Middle frontal gyrus (tissue), 1 donor: ENCODE measurements at regions not wholly inside any gene's neighbourhood (a gene's known extent, or its start where the extent isn't known, plus 50 kb on each side); places are given as distances from the start of the nearest gene placed in this dataset.

Source experiments
- DNase-seq: peaks from one replicate; pipeline ENCODE4 v3.0.0-alpha.2; 2015; ENCODE audit warnings: low spot score; ENCODE audit errors: extremely low spot score

DNA sequence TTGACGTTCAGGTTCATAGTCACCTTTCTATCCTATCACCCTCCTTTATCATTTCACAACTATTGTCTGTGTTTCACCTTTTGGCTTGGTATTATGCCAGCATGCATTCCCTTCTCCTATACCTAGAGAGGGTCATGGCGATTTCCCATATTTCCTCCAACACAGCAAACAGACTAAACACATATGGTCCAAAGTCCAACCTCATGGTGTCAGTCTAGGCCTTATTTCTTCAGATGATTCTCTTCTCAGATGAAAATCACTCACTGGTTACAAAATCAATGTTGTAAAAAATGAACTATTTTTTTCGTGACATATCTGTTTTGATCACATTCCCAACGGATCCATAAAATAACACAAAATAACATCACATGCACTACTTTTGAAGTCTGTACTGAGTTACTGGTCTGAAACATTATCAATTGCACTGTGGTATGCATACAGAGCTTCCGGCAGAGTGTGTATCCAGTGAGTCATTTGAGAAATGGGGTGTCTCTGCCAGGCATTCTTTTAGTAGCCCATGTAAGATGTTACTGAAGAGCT, 204.8 kb upstream of the GALNT5 start:
- DNase-seq, result no peak

DNA sequence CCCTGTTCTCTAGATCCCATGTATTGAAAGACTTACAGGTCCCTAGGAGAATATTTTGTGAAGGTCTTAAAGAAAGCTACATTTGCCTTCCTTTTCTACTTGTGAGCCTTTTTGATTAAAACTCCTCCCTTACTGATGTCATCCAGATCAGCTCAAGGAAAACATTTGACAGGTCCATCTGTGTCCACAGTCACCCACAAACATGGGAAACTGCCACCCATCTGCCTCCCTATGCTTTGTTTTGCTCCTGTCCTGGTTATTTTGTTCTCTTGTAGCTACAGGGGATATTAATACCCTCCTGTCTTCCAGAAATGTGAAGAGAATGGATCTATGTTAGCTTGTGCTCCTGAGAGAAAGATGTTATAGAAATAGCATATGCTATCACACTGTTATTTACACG, 203.6 kb upstream of the GALNT5 start:
- no peak for DNase-seq

DNA sequence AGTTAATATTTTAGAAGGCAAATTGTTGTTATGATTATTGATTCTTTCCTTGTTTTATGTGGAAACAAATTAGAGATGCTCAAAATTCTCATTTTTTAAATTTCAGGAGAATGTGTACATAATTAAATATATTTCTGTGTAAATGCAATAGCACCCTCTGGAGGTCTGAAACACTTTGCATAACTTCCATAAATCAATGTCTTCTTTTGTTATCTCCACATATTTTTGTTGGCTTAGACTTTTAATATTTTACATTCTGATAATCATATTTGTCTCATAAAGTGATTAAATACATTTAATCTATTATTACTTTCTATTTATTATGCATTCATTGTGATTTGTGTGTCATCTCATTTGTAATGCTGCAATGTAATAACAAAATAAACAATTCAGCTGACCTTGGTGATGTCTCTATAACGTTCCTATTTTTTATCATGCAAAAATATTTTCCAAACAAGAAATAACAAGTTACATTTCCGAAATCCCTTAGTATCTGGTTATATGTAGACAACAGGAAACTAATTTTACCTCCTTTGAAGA, 201.8 kb upstream of the GALNT5 start:
- DNase-seq, result no peak

DNA sequence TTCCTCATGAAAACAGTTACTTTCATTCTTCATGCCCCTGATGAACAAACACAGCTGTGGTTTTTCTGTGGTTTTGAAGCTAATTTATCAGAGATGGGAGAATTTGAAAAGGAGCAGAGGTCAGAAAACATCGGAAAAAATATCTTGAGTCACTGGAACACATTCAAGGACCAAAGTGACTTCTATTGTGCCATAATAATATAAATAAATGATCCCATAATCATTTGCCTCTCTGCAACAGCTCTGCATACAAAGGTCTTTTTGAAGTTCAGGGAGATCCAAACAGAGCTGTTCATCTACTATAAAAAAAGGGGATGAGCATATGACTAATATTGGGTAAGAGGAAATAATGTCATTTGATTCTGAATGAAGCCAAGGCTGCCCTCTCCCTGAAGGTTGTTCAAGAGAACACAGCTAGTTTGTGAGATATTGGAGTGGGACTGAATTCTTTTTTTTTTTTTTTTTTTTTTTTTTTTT, 201.3 kb upstream of the GALNT5 start:
- no peak for DNase-seq

DNA sequence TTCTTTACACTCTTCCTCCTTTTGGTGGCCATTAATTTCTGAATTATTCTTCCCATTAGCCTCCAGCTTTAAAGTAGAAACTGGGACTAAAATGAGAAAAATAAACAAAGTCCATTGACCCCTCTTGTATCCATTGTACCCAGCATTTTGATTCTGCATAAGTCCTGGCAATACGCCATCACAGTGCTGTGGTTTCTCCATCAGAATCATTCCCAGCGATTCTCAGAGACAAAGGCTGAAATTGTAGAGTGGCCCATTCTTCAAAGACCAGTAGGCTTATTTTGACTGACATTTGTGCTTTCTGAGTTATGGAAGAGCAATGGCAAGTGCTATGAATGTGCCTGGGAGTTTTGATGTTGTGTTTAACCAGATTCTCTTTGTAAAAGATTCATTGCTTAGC, 199.3 kb upstream of the GALNT5 start:
- no peak for DNase-seq

DNA sequence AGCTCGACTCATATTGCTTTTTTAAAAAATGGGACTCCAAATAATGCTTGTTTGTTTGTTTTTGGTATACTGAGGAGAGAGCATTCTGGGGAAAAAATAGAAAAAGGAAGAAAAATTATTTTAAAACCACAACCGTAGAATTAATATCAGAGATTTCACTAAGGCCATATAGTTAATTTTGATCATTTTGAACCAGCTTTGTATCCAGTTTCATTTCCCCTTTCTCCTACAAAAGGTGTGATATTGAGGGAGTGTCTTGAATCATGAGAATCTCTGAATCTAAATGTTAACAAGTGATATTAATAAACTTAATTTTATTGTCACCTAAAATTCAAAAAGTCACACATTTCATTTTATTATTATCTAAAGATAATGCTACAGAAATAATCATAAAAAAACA, 198.5 kb upstream of the GALNT5 start:
- DNase-seq, result no peak

DNA sequence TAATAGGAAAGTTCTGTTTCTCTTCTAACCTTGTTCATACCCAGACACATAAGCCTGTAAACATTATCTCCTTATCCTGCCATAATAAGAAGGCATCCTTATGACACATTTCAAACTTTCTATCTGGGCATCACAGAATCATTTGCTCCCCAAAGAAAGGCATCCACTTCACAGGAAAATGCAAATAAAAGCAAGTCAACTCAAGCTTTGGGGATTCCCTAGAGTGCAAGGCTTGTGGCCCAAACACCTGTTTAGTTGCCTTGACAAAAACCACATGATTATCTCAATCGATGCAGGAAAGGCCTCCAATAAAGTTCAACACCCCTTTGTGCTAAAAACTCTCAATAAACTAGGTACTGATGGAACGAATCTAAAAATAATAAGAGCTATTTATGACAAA, 195.7 kb upstream of the GALNT5 start:
- DNase-seq, result no peak

DNA sequence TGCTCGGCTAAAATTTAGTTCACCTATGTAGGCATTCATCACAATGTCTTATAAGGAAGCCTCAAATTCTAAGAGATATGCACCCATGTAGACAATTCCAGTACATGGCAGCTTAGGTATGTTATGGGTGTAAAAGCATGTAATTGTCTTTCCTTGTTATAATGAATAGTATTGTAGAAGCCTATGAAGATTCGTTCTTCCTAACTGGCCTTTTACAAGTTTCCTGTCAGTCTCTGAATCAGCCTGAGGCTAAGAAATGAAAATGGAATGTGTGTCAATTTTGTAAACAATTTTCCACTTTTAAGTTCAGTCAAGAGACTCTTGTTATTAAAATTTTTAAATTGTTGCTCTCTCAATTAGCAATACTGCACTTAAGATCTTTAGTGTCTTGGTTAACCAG, 189.9 kb upstream of the GALNT5 start:
- DNase-seq, result no peak

DNA sequence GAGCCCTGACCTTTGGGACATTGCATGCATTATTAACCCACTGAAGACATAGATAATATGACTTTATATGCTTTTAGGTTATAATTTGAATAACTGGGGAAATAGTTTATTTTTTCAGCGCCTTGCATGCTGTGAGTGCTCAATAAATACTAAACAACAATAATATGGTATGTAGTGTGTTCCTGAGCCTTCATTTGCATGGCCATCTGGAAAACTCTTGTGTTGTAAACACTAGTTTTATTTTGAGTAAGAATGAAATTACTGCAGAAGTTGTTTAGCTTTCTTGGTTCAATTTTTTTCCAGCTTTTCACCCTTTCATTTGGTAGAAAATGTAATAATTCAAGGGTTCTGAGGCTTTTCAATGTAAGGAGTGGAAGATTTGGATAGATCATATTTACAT, 189.3 kb upstream of the GALNT5 start:
- DNase-seq, result no peak

DNA sequence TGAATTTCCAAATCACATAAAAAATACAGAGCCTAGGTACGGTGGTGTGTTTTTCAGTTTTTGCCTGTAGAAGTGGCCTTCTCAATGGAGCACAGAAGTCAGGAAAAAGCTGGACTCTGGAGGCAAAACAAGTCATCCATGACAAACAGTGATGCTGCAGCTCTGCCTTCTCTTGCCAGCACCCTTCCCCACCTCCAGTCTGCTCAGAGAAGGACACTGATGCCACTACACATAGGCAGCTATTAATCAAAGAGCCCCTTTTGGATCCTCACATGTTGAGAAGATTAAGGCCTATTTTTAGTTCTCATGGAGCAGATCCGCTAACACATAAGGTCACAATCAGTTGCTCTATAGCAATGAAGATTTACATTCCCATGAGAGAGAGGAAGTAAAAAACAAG, 181.6 kb upstream of the GALNT5 start:
- DNase-seq, result no peak

DNA sequence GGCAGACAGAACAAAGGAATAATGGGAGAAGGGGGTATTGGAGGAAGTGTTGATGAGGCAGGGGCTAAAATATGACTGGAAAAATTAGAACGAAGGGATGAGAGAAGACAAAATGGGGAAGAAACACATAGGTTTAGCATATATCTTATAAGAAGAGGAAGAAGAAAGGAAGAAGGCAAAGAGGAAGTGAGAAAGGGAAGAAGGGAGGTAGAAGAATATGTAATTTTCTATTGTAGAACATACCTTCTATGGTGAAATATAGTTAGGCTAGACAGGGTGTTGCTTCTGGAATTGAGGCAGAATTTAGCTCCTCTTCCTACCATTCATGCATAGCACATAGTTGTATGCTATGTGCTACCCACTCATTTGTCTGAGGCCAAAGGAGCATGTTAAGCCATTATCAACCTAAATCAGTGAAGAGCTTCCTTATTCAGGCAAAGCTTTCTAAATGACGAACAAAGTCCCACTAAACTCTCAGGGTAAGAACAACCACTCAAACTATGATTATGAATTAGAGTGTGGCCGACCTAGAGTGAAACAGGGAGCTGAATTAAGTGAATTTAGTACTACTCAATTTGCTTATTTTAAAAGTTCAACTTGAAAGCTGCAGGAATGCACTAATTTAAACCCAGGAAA, 180.9 kb upstream of the GALNT5 start:
- DNase-seq, result no peak

DNA sequence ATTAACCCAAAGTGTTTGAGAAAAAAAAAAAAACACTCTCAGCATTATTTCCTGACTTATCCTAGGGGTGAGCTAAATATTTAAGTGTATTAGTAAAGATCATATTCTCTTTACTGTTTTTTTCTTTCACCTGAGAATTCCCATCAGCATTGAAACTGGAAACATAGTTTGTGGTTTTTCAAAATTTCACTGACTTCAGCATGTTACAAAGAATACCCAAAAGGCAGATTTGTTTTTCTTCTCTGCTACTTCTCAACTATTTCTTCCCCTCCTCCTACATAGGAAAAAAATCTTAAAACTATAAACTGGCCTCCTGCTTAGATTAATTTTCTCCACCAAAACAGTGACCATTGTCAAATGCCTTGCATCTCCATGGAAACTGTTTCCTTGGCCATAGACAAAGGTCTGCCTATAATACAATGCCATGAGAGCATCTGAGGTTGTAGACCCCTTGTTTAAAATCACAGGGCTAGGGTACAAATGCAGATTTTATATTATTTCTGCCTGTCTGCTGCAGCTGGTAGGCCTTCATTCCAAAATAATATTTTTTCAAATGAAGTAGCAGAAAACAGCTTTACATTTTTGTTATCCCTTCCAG, 179.7 kb upstream of the GALNT5 start:
- DNase-seq, result no peak

DNA sequence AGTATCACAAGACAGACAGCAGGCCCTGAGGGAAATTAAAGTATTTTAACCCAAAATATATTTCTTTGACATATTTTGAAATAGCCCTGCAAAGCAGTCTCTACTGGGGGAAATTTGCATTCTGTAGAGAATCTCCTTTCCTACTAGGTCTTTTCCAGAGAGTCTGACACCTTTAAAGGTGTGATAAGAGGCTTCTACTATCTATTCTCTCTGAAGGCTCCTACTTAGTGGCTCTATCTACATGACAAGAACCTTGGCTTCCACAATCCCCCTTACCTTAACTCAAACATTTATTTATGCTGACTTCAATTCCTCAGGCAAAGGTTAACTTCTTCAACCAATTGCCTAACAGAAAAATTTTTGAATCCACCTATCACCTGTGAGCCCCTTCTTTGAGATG, 174.6 kb upstream of the GALNT5 start:
- no peak for DNase-seq

DNA sequence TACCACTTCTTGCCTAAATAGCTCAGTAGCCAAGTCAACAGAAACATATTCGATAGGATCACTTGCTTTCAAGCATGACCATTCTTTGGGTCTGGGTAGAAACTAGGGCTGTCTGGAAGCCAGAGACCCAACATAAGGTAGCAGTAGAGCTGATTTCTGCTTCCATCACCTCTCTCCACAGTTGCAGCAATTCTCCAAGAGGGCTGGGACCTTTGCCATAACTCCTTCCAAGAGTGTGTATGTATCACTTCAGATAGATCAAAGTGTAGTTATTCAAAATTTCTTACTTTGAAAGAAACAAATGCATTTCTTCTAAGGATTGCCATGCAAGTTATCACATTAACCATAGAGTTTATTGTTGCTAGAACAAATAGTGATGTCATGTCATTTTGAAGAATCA, 172.0 kb upstream of the GALNT5 start:
- no peak for DNase-seq

DNA sequence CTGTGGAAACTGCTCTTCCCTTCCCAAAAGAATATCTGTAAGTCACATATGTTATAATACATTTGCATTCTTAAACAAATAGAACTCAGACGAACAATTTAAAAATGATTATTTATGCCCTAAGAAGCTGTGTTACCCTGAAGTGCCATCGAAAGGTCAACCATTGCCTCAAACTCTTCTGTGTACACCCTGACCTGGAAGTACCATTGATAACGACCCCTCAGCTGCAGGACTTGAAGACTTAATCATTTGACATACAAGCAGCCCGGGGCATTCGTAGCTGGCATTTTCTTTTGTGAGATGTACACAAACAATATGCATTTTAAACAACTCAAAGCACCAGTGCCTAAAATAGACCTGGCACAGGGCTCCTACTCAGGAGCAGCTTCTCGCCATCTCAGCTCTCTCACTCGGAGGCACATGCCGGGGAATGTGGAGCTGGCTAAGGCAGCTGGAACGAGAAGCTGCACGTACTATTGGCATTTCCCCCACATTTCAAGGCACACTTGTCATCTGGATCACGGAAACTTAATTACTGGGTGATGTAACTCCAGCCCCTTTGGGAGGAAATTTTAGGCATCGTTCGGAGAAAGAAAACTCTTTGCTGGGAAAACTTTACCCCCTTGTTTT, 170.0 kb upstream of the GALNT5 start:
- no peak for DNase-seq

DNA sequence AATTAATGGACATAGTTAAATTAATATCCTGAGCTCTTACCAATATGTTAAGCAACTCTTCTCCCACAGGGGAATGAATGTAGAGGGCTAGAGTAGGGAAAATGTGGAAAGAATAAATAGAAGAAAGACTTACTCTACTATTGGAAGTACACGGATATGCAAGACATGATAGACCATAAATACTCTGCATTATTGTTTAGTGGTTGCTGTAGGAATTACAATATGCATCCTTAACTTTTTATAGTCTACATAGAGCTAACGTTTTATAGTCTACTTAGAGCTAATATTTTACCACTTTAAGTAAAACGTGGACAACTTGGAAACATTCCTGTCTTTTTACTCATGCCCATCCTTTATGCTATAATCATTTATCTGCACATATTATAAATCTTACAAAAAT, 163.8 kb upstream of the GALNT5 start:
- no peak for DNase-seq

DNA sequence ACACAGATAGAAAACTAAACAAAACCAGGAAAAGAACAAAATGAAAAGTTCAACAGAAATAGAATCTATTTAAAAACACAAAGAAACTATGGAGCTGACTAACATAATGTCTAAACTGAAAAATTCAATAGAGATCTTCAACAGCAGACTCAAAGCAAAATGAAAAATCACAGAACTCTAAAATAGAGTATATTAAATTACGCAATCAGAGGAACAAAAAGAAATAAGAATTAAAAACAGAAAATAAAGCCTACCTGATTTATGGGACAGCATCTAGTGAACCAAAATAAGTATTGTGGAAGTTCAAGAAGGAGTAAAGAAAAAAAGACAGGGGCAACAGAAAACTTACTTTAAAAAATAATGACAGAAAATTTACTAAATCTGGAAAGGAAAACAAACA, 152.1 kb upstream of the GALNT5 start:
- no peak for DNase-seq

DNA sequence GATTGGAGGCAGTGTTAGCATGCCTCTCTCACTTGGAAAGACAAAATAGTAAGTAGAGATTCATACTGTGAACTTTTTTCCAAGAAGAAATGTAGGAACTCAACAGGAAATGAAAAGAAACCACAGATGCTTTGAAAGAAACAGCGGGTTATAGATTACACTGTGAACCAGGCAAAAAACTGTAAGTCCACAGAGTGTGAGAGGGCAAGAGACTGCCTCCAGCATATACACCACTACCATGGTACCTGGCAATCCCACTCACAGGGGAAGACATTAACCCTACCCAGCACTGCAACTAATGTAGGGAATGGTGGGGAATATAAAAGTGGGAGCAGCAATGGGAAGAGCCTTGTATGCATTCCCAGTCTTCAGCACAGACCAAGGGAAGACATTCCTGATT, 150.6 kb upstream of the GALNT5 start:
- no peak for DNase-seq

DNA sequence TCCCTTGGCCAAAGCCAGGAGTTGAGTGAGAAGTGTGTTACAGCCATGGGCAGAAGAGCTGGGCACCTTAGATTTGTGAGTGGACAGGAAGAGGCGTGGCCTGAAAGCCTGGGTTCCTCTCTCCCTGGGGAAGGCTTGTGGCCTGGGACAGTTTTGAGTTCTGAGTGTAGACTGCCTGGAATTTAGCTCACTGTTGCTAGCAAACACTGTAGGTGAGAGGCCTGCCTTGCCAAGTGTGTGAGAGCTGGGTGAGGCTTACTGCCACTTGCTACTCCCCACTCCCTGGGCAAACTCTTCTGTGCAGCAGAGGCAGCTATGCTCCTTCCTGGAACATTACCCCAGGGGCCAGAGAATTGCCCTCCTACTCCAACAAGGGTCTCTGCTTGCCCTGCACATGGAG, 150.0 kb upstream of the GALNT5 start:
- no peak for DNase-seq

DNA sequence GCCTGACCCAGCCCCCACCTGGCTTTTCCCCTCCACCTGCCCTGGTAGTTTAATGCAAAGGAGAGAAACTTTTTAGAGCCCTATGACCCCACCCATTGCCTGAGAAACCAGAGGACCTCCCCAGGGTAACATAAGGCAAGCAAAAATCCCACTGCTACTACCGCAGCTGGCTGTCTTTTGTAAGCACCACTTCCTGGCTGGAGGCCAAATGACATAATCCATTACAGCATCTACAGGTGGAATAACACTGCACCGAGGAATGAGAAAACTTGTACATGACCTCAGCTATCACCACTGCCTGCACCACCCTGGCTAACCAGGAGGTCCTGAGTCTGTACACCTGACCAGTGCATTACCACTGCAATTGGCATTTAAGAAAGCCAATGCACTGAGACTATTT, 149.6 kb upstream of the GALNT5 start:
- no peak for DNase-seq

DNA sequence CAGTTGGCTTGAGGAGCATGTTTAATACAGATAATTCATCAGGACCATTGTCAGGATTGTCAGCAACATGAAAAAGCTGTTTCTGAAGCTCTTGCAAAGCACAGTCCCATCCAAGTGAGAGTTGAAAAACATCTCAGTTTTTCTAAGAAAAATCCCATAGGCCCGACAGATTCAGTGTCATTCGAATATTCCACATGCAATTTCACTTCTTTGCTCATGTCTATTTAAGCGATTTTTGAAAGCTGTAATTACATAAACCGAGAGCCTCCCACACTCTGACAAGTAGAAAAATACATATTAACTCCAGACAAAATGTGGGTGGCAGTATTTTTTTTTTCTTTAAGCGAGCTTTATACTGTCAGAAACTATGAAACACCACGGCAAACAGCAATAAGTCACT, 134.7 kb upstream of the GALNT5 start:
- no peak for DNase-seq

DNA sequence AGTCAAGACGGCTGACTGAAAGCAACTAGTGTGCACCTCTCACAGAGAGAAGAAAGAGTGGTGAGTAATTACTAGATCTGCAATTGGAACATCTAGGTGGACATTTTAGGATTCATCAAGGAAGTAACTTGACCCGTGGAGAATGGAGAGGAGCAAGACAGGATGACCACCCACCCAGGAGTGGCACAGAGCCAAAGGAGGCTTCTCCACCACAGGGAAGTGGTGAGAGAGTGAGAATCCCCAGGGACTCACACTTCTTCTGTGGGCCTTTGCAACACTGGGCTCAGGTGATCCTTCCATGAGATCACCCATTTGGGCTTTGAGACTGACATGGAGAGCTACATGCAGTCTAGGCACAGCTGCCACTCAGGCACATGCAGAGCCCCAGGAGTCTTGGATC, 132.8 kb upstream of the GALNT5 start:
- no peak for DNase-seq

DNA sequence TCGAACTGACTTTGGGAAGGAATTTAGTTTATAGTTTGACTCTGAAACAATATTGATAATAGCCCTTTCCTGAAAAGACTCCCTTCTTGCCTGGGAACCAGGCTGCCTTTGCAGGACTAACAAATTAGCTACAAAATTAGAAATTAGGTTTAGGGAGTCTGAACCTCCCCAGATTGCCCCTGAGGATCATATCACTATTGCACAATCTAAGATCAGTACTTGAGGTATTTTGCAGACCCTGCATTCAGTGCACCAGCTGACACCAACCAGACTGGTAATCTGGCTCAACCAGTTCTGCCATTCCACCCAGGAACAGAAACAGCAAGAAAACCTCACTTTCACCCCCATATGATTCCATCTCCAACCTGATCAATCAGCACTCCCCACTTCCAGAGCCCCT, 131.8 kb upstream of the GALNT5 start:
- DNase-seq, result no peak
